GM10248 (cell line): ENCODE measurements at regions not wholly inside any gene's neighbourhood (a gene's known extent, or its start where the extent isn't known, plus 50 kb on each side); places are given as distances from the start of the nearest gene placed in this dataset.

Experiments
- CTCF ChIA-PET: fragments of 300-600 bp; sonication (Branson Sonifier 250); formaldehyde crosslinking; extraction: SDS; loops from one replicate; lab custom pipeline; 2021; ENCODE audit warnings: antibody characterized with exemption; lab: Yijun Ruan, JAX
- POLR2A ChIA-PET: fragments of 350-650 bp; sonication (Branson Sonifier 250); formaldehyde crosslinking; extraction: SDS; loops from one replicate; lab custom pipeline; 2020; ENCODE audit warnings: antibody characterized with exemption; lab: Yijun Ruan, JAX
- DNase-seq: peaks from one replicate; pipeline ENCODE4 v3.0.0; 2012; ENCODE audit errors: extremely low spot score
- CTCF ChIP-seq: IDR thresholded peaks from 2 replicates; pipeline ENCODE4 v1.5.1; 2012; ENCODE audit warnings: mild to moderate bottlenecking, low read depth; ENCODE audit errors: extremely low read depth, missing control alignments, control extremely low read depth

- POLR2A ChIA-PET: no interaction called here
- no peak for TF ChIP-seq CTCF
- CTCF ChIA-PET: no interaction called here
- DNase-seq: no peak
Measured at GRCh38 chr14:26841920-26842741, 244.3 kb upstream of the NOVA1 start.

DNA sequence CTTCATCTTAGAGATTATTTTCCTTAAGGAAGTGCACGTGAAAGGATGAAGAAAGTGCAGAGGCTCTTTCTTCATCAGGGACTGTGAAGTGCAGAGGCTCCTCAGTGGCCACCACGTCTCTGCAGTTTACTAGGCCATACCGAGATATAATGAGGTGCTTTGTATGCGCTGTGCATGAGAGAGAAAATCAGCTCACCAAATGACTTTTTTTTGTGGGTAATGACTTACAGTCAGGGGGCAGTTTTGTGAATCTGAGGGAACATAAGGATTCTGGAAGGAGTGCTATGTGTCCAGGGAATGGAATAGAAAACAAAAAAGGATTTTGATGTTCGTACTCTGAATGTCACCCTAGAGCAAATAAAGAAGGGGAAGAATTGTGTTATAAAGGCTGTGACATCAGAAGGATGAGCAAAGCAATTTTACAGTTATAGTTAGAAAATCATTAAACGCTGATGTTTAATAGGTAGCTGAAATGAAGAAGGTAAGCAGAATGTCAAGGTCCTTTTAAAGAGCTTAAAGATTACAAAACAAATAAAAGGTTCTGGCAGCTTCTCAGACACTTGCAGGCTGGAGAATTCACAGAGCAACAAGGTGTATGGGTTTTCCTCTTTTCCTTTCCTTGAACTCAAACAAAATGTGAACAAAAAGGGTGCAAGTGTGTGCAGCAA is 247.5 kb upstream of the NOVA1 start:
- CTCF ChIA-PET: no interaction called here
- POLR2A ChIA-PET: no interaction called here
- no peak for DNase-seq
- TF ChIP-seq CTCF: no peak

DNA sequence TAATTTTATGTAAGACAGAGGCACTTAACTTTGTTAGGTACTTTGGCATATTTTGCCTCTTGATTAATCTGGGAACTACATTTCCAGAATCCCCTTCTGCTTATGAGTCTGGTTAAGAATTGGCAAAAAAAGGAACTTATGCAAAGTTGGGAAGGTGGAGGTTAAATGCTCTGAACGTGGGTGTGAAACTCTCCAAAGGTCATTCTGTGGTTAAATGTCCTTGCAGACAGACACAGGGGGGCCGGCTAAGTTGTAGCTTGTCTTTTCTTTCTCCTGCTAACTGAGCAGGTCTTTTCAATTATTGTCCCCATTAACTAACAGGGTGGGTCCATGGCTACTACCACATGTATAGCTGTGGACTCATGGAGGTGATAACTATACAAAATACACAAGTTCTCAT is 248.6 kb upstream of the NOVA1 start:
- CTCF ChIA-PET: no interaction called here
- DNase-seq: no peak
- POLR2A ChIA-PET: no interaction called here
- no peak for TF ChIP-seq CTCF

GRCh38 chr14:26849514-26849913 is 251.7 kb upstream of the NOVA1 start:
- no peak for DNase-seq
- CTCF ChIA-PET: interaction anchor here (0.7 to 1.1 kb wide), 2 partner anchors 13 to 20 kb away, joined by 3 read pairs; no protein-coding TSS in a partner anchor
- TF ChIP-seq CTCF: no peak
- POLR2A ChIA-PET: no interaction called here

GRCh38 chr14:26851793-26852192 is 254.0 kb upstream of the NOVA1 start:
- no peak for DNase-seq
- no peak for TF ChIP-seq CTCF
- CTCF ChIA-PET: no interaction called here
- POLR2A ChIA-PET: no interaction called here

DNA sequence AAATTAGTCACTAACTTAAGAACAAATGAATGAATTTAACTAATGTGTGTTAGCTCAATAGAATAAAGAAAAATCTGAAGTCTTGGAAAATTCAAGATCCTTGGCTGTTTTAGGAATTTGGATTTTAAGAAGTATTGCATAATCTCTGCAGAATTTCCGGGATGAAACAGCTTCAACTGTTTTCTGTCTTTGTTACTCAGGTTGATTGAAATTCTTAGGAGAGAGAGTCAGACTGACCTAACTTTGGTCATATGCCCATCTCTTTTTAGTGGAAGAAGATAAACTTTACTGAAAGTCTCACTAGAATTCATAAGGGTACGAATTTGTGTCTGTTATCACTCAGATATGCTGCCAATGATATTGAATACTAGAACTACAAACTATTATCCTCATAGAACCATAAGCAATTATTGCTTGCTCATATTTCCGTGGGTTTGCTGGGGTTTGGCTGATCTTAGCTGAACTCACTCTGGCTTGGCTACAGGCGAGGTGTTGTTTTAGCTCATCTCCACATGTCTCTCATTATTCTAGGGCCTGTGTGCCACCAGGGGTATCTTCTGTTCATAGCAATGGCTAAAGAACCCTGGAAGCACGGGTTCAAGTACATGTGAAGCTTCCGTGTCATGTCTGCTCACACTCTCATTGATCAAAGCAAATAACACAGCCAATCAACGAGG is 257.4 kb upstream of the NOVA1 start:
- POLR2A ChIA-PET: no interaction called here

More for the DNA sequence above, 257.4 kb upstream of the NOVA1 start:
- CTCF ChIA-PET: interaction anchor here (0.6 kb wide), 1 partner anchor 77 kb away, joined by 3 read pairs; no protein-coding TSS in a partner anchor
- DNase-seq: no peak
- TF ChIP-seq CTCF: no peak
